ENCODE measurements at regions not wholly inside any gene's neighbourhood (a gene's known extent, or its start where the extent isn't known, plus 50 kb on each side); places are given as distances from the start of the nearest gene placed in this dataset.
A peak's percentile ranks its signal among the peaks of the same experiment; 100 is the strongest.

DNA sequence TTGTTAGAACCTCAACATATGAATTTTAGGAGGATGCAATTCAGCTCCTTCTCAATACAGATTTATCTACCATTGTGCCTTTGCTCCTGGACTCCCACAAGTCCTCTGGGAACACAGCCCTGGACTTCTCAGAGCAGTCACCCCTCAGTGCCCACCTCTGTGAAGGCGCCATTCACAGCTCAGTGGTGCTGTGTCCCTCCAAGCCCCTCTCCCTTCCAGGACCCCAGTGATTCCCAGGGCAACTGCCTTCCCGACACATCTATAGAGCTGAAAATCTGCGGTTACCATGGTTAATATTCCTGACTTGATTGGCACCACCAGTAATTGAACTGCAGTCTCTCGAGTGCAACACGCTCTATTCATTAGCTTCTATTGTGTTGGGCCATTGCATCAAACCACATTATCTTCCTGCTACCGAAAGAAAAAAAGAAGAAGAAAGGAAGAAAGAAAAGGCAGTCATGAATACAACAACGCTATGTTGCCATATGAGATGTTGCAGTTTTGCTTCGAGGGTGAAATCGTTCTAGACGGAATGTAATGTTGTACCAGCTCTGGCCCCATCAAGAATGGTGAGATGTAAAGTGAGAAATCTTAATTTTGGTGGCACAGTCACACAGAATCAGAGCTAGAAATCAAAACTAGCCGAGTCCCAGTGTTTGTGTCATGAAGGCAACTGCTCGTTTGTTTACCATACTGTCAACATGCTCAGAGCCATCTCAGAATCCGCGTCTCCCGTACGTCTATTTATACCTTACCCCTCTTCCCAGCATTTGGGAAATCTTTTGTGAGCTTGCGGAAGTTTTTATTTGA lies 524.0 kb upstream of the ID2 start:
- DNase-seq: no peak

GRCh38 chr2:8158711-8159110 lies 523.1 kb upstream of the ID2 start:
- no peak for DNase-seq

DNA sequence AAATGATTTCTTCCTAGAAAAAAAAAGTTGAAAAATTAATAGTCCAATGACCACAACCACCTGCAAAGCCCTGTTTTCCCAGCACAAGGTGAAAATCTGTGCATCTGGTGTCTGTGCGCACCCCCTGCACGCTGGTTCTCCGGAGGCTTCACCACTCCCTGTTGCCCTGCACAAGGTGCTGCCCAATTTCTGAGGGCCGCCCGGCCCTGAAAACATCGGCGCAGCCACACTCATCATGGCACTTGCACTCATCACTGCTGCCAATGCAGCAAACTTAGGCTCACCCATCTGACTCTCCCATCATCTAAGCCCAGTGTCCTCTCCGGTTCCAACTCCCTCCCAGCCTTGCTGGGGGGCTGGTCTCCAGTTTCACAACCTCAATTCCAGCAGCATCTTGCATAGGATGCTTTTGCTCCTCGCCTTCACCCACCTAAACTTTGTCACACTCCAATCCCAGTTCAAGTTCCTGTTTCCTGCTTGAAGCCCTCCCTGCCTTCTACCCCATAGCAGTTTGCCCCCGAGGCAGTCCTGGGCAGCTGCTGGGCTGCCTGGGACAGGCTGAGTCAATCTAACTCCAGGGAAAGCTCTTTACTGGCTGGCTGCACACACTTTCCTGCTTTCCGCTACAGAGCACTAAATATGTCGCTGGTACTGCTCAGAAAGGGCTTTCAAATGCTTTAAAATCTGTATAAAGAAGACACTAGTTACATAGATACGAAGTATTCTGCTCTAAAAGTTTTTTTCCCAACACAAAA lies 522.5 kb upstream of the ID2 start:
- DNase-seq: no peak

GRCh38 chr2:8159966-8160603 lies 521.8 kb upstream of the ID2 start:
- no peak for DNase-seq

- DNase-seq: no peak
Measured at GRCh38 chr2:8160959-8161358, 520.9 kb upstream of the ID2 start.

- no peak for DNase-seq
Measured at GRCh38 chr2:8162552-8162951, 519.3 kb upstream of the ID2 start.

DNA sequence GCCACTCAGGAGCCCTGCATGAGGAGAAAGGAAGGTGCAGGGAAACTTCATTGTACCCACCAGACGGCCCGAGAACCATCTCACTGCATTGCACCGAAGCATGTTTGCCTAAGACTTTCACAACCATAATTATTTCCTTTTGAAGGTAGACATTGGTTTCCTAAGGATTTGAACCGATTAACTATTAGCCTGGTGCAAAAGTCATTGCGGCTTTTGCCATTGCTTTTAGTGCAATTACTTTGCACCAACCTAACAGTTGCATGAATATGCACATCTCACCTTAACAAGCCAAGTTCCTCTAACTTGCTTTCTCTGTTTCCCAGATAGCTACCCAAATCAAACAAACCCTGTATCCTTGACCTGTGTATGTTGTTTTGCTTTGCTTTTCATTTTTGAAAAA lies 516.3 kb upstream of the ID2 start:
- DNase-seq: no peak

- no peak for DNase-seq
Measured at GRCh38 chr2:8168022-8168717, 513.7 kb upstream of the ID2 start.

GRCh38 chr2:8168876-8169424 lies 512.9 kb upstream of the ID2 start:
- no peak for DNase-seq

- DNase-seq: no peak
Measured at GRCh38 chr2:8169443-8169842, 512.4 kb upstream of the ID2 start.

GRCh38 chr2:8170552-8171327 lies 511.1 kb upstream of the ID2 start:
- no peak for DNase-seq

DNA sequence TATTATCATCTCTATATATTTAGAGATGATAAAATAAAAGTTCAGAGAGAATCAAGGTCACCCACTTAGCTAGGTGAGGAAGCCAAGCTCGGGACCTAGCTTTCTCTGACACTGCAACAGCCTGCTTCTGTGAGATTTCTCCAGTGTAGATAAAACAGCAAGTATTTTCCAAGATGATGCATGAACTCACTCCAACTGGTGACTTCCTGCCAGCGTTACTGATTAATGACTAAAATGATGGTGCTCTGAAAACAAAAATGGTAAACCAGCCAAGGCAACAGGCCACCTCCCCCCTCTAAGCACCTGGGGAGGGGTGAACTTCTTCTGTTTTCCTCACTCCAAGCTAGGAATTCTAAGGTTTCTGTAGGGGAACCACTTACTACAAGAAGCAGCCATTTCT lies 510.2 kb upstream of the ID2 start:
- peak in 1 of 2 experiments; percentile 7 for DNase-seq

DNA sequence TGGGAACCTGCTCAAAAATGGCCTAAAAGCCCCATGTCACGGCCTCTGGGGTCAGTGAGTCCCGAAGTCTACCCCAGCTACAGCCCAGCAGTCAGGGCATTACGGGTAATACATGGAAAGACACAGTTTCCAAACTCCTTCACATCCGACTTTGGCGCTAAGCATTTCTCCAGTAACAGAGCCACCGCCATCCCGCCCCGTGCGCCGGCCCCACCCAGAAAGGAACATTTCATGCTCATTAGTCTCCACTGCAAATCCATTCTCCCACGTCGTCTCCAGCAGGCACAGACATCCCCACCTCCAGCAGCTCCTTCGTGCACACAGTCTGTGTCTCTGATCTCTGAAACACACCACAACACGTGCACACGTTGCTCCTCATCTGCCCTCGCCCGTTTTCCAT lies 509.2 kb upstream of the ID2 start:
- DNase-seq: no peak

DNA sequence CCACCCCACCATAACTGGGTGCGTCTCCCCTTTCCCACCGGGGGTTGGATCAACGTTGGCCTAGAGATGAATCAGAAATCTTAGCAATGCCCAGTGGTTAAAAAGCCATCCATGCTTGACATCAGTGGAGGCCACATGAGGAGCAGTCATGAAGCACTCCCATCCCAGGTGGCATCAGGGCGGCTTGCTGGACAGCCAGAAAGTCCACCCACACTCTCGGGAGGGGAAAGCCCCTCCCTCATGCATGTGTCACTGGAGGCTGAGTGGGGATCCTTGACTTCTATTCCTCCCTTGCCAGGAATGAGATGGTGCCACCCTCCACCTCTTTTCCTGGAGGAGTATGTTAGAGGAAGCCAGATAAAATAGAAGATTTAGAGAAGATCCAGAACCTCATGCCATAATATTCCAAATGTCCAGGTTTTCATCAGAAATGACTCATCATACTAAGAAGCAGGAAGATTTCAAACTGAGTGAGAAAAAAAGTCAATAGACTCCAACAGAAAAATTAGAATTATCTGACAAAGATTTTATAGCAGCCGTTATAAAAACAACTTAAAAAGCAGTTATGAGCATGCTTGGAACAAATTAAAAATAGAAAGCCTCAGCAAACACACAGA lies 507.1 kb upstream of the ID2 start:
- DNase-seq: no peak

GRCh38 chr2:8176887-8177286 lies 505.0 kb upstream of the ID2 start:
- no peak for DNase-seq

DNA sequence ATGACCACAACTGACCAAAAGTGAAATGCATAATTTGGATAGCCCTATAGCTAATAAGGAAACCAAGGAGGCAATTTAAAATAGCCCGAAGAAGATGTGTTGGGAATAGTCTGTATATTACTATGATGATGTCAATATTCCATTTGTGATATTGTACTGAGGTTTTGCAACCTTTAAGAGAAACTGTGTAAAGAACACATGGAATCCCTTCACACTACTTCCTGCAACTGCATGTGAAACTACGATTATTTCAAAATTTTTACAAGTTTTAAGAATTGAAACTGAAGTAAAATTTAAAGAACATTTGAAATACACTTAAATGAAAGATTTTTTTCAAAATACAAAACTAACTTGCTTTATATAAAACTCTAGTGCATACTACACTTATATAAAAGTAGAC lies 504.3 kb upstream of the ID2 start:
- DNase-seq: no peak

GRCh38 chr2:8178911-8179310 lies 502.9 kb upstream of the ID2 start:
- DNase-seq: no peak

DNA sequence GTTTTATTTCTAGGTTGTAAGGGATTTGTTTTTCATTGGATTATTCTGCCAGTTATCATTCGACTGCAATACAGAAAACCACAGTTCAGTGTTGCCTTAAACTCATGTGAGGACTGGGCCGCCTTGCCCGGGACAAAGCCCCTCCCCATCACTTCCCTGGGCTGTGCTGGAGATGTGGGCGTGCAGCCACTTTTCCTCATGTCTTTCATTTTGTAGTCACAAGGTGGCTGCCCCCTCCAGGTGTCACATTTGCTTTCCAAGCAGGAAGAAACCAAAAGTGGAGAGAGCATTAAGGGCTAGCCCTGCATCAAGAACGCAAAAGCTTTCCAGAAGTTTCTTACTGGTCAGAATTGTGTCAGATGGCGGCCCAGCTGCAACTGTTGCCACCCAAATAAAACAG lies 492.5 kb upstream of the ID2 start:
- DNase-seq: no peak

DNA sequence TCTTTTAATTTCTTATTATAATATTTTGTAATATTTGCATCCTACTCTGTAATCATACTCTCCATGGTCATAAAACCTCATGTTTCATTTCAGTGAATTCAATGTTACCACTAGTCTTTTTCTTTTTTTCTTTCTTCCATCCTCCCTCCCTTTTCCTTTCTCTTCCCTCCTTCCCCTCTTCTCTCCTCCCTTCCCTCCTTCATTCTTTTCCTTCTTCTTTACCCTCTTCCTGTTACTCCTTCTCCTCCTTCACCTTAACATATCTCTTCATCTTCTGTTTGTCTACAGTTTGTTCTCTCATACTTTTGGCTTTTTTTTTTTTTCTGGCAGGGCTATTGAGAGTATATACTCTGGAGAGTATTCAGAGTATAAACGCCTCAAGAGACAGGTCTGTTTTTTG lies 491.6 kb upstream of the ID2 start:
- DNase-seq: no peak

DNA sequence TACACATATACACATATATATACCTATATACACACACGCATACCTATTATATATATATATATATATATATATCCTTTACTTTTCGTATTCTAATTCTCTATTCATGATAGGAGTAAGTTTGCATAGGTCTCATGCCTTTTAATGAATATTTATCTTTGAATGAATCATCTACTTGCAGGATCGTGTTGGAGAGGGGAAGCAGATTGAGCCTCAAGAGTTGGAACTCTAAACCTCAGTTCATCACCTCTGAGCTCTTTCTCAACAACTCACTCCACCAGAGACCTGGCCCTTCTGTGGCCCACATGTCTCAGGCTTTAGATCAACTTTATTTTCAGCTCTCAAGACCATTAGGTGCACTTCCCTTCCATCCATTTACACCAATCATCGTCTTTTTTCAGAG lies 490.4 kb upstream of the ID2 start:
- DNase-seq: no peak

GRCh38 chr2:8193146-8193545 lies 488.7 kb upstream of the ID2 start:
- DNase-seq: no peak
